Midbrain (tissue), 1 donor: ENCODE measurements at regions not wholly inside any gene's neighbourhood (a gene's known extent, or its start where the extent isn't known, plus 50 kb on each side); places are given as distances from the start of the nearest gene placed in this dataset.
A peak's percentile ranks its signal among the peaks of the same experiment; 100 is the strongest.
"Not testable (repeated sequence)": the region's sequence is repeated elsewhere in the genome, so short reads cannot be mapped to it uniquely, and the experiment has no call there.

Experiments
- DNase-seq: peaks from one replicate; lab custom pipeline; 2025; lab: John Stamatoyannopoulos, UW

GRCh38 chr12:103011974-103012763 lies 54.7 kb downstream of the ASCL1 start:
- no peak for DNase-seq

DNA sequence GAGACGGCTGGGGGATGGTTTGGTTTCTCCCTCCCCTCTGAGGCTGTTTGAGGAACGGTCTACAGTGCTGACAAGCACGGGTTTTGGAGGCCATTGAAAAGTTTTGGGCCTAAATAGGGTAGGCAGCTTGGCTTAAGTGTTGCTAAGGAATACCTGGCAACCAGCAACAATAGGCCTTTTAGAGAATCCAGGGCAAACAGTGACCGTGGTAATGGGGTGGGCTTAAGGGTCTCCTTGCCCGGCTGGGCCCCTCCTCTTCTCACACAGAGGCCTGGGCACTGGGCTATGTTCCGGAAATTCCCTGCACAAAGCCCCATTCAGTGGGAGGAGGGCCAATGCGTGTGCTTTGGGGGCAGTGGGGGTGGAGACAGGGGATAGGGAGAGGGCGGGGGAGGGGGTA lies 55.4 kb downstream of the ASCL1 start:
- peak; percentile 79 for DNase-seq

GRCh38 chr12:103013741-103014300 lies 56.3 kb downstream of the ASCL1 start:
- no peak for DNase-seq

GRCh38 chr12:103016381-103016780 lies 58.9 kb downstream of the ASCL1 start:
- DNase-seq = no peak

DNA sequence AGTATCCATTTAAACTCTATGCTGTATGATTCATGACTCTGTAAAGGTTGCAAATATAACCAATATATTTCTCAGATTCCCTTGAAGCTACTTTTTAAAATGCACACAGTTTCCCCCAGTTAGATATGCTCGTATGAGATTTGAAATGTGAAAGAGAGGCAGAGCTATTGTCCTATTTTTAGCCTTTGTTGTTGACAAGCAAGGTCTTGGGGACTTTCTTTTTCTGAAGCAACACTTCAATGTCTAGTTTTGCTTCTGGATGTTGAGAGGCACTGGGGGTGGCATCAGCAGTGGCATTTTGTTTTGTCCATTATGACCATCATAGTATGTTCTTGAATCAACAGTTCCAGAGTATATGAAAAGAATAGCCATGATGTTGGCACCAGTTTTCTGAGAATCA lies 63.4 kb downstream of the ASCL1 start:
- no peak for DNase-seq

DNA sequence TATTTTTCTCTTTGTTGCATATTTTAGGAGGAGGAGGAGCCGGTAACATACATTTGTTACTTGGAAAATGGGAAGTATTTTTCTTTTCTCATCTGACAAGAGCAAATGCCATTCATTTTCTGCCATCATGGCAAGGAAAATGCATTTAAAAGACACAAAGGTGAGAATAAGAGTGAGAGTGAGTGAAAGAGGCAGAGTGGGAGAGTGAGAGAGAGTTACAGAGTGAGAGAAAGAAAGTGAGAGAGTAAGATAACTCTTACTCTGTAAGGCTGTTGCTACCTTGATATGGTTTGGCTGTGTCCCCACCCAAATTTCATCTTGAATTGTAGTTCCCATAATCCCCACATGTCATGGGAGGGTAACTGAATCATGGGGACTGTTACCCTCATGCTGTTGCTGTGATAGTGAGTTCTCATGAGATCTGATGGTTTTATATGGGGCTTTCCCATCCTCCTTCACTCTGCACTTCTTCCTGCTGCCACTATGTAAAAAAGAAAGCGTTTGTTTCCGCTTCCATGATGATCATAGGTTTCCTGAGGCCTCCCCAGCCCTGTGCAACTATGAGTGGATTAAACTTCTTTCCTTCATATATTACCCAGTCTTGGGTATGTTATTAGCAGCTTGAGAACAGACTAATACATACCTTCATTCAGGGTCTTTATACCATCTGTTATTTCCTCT lies 64.2 kb downstream of the ASCL1 start:
- DNase-seq = no peak

GRCh38 chr12:103024650-103025049 lies 67.2 kb downstream of the ASCL1 start:
- DNase-seq = no peak

- DNase-seq = not testable (repeated sequence)
Measured at GRCh38 chr12:103026643-103027042, 69.2 kb downstream of the ASCL1 start.

- DNase-seq = no peak
Measured at GRCh38 chr12:103028881-103029639, 71.6 kb downstream of the ASCL1 start.

DNA sequence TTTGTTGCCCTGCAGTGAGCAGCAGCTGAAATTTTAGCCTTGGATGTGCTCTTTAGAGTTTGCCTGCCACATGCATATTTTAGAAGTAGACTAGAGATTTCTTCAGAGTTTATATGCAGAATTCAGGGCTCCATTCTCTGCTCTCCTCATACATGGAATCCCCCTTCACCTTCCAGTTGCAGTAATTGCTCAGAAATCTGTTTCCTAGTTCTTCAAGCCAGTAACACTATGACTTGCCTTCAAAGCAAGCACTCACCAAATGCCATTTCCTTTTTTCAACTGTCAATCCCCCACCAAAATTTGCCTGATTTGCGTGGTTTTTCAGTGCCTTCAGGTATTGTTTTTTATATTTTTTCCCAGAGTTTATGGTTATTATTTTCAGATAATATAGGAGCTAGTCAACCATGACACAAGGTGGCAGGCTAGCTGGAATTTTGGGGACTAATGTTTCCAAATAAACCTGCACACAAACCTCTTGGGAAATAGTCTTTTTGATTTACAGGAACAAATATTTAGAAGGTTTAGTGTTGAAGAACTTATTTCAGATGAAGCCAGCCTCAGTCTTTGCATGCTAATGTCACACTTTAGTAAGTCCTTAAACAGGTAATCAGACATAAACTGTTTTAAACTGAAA lies 79.2 kb downstream of the ASCL1 start:
- DNase-seq = no peak

DNA sequence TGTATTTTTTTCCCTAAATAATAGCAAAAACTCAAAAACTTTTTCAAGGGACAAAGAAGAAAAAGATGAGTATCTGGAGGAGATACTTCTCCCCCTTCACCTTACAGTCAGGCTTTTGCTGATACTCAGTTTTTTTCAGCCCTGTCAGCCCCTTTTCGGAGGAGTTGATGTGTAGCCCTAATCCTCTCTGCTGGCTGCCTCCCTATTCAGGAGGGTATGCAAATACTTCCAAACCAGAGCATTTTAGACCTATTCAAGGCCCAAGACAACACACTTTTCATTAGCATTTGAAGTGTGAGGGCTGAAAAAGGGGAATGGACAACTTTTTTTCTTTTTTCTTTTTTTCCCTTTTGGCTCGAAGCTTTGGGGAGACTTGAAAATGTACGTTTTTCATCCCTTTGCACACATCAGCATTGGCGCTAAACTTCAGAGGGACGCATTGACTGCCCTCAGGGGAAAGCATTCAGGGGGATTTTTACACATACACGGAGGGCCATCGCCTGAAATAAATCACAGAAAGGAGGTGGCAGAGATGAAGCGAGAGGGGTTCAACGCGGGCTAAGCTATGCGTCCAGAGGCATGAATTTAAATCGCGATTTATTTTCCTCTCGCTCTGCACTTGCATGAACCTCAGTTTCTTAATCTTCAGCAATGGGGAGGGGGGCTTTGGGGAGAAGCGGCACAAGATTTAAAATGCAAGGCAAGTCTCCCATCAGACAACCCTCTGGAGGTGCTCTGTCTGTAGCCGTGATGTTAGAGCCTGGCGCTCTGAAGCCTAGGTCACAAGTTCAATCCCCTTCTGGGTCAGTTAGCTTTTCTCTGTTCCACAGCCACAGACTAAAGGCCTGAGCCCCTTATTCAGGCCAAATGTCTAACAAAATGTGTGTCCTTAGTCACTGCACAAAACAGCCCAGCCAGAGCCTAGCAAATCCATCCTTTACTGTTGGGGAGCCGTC lies 86.3 kb downstream of the ASCL1 start:
- DNase-seq = peak; percentile 5

- DNase-seq = no peak
Measured at GRCh38 chr12:103046154-103046553, 88.7 kb downstream of the ASCL1 start.

- no peak for DNase-seq
Measured at GRCh38 chr12:103050273-103050672, 92.8 kb downstream of the ASCL1 start.

DNA sequence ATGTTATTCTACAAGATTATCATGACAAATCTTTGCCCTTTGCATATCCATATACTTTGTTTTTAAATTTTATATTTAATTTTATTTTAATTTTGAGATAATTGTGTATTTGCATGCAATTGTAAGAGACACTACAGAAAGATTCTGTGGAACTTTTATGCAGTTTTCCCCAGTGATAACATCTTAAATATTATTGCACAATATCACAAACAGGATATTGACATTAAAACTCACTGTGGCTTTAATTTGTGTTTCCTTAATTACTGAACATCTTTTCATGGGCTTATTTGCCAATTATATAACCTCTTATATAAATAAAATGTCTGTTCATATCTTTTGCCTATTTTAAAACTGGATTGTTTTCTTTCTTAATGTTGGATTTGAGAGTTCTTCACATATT lies 95.6 kb downstream of the ASCL1 start:
- DNase-seq = no peak

GRCh38 chr12:103073630-103074029 lies 116.2 kb downstream of the ASCL1 start:
- DNase-seq = no peak

- no peak for DNase-seq
Measured at GRCh38 chr12:103075848-103076247, 118.4 kb downstream of the ASCL1 start.

DNA sequence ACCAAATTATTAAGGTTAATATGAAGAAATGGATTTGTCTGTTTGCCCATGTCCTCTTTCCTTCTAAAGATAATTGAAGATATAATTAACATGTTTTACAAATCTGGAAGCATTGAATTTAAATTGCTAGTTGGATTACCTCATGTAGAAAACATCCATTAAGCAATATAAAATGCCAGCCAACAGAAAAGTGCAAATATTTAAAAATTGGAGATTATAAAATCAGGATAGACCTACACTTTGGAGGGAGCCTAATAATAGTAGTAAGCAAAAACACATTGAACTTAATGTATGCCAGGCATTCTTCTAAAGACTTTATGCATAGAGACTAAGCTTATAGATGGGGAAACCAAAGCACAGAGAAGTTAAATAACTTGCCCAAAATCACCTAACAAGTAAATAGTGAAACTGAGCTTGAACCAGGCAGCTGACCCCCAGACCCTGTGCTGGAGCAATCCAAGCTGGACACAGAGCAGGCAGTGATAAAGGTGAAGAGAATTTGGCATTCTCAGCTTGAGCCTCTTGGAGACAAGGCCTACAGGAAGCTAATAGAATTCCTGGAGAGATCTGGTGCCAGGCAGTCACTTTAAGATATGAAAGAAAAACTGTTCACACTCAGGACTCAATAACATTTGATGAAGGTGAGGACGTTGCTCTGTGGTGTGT lies 119.8 kb downstream of the ASCL1 start:
- DNase-seq = no peak

GRCh38 chr12:103085541-103085940 lies 128.1 kb downstream of the ASCL1 start:
- DNase-seq = no peak

DNA sequence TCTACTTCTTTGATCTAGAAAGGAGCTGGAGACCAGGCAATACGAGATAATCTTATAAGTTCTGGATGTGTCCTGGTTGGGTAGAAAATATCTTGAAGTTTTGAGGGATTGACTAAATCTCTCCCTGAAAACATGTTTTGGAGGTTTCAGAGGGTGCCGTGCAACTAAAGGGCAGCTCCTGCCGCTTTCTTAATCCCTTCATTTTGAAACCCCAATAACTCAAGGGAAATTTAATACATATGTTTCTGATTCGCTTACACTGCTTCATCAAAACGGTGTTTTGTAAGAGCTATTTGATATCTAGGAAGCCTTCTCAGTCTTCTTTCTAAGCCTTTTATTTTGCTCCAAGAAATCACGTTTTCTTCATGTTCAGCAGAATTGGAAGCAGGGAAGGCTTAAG lies 129.0 kb downstream of the ASCL1 start:
- DNase-seq = no peak

DNA sequence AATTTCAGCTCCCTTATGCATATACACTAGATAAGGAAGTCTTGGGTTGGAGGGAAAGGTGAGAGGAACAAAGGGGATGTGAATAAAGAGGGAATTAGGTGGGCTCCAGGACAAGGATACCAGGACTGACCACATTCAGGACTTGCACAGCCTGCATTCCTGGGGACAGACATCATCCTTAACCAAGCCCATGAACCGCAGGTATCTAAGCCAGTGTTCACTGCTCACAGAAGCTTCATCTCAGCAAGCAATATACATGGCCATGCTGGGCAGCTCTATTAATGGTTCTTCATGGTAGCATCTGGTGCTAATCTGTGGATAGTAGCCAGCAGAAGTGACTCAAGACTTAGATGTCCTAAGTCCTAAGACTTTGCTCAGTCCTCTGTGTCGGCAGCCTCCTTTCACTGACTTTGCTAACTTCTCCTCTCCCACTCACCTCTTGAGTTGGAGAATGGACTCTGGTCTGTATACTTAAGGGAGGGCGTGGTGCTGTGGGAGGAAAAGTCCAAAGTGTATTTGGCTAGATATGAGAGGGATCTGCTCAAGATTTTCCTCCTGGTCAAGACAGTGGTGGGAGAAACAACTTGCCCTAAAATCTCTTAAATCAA lies 136.1 kb downstream of the ASCL1 start:
- no peak for DNase-seq
